ENCODE measurements at regions not wholly inside any gene's neighbourhood (a gene's known extent, or its start where the extent isn't known, plus 50 kb on each side); places are given as distances from the start of the nearest gene placed in this dataset.
"Not testable (repeated sequence)": the region's sequence is repeated elsewhere in the genome, so short reads cannot be mapped to it uniquely, and the experiment has no call there.

DNA sequence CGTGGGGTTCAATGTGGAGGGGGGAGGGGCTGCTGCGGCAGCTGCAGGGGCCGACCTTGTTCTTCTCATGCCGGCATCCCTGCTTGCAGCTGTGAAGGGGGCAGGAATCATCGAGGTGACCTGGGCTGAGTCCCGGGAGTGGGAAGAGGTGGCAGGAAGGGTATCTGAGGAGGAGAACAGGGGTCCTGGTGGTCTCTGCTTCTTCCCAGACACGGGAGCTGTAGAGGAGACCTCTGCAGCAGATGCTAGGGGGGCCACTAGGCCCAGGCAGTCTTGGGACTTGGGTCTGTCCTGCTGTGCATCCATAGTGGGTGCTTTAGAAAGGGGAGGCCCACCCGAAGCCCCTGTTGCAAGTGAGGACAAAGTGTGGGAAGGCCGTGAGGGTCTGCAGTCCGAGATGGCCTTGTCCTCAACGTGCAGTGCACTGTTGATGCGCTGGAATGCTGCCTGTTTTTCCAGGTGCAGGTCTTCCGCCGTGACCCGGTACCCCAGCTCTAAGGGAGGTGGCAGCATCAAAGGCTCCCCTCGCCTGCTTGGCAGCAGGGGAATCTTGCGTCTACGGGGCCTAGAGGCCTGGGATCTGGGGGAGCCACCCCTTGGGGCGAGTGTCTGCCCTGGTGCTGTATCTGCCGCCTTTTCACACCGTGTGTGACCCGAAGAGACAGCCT is 1370.0 kb downstream of the CDH12 start:
- DNase-seq (ENCODE audit: low read depth): not testable (repeated sequence)

DNA sequence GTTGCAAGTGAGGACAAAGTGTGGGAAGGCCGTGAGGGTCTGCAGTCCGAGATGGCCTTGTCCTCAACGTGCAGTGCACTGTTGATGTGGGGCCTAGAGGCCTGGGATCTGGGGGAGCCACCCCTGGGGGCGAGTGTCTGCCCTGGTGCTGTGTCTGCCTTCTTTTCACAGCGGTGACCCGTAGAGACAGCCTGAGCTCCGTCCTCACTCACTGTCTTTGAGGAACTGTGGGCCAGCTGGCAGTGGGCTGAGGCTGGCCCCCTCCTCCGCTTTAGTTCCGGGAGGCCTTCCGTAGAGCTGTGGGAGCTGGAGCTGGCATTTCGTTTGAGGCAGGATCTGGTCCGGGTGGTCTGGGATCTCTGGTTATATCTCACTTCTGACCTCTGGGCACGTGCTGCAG is 1370.6 kb downstream of the CDH12 start:
- peak; percentile 5 for DNase-seq (ENCODE audit: low read depth)

DNA sequence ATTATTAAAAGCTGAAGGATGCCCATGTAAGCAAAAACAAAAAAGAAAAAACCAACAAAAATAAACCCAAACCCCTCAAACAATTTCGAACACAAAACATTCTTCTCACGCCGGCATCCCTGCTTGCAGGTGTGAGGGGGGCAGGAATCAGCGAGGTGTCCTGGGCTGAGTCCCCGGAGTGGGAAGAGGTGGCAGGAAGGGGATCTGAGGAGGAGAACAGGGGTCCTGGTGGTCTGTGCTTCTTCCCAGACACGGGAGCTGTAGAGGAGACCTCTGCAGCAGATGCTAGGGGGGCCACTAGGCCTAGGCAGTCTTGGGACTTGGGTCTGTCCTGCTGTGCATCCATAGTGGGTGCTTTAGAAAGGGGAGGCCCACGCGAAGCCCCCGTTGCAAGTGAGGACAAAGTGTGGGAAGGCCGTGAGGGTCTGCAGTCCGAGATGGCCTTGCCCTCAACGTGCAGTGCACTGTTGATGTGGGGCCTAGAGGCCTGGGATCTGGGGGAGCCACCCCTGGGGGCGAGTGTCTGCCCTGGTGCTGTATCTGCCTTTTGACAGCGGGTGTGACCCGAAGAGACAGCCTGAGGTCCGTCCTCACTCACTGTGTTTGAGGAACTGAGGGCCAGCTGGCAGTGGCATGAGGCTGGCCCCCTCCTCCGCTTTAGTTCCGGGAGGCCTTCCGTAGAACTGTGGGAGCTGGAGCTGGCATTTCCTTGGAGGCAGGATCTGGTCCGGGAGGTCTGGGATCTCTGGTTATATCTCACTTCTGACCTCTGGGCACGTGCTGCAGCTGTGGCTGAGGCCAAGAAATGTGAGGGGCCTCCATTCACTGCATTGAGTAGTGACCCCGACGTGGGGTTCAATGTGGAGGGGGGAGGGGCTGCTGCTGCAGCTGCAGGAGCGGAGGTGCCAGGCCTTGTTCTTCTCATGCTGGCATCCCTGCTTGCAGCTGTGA is 1371.5 kb downstream of the CDH12 start:
- DNase-seq (ENCODE audit: low read depth): not testable (repeated sequence)

DNA sequence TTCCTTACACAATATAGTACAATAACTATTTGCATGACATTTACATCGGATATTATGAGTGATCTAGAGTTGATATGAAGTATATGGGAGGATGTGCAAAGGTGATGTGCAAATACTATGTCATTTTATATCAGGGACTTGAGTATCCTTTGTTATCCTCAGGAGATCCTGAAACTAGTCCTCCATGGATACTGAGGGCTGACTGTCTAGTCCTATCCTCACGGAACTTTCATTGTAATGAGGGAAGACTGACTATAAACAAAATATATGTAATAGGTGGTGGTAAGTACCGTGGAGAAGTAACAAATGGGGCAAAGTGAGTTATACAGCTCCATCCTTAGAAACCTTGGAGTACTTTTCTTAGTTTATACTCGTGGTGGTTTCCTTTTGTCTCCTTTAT is 1373.1 kb downstream of the CDH12 start:
- DNase-seq (ENCODE audit: low read depth): peak; percentile 9

DNA sequence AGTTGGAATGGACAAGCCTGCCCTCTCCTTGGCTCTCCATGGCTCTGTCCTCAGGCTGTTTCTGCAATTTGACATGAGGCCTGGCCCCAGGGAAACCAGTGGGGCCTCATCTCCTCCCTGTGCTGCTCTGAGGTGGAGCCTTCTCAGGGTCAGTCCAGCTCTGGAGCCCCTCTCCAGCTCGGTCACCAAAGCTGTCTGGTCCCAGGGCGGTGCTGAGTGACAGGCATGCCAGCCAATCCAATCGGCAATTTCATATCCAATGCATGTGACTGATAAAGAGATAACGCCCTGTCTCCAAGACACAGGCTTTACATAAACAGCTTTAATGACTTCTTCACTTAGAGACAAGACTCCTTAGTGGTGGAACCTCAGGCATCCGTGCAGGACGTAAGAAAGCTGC is 1379.2 kb downstream of the CDH12 start:
- not testable (repeated sequence) for DNase-seq (ENCODE audit: low read depth)

DNA sequence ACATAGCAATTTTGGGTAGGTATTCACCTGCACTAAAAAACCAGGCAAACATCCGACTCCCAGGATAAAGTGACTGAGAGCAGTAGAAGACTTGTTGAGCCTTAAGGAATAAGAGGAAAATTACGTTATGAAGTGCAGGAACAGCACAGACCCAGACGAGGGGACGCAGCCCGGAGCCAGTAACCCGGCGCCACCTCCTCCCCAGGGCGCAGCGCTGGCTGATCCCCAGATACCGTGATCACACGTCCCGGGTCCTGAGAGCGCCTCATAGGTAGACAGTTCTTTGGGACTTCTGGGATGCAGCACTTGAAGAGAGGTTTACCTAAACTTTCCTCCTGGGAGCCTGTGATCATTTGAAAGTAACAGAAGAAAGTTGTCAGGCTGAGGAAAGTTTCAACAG is 1379.7 kb downstream of the CDH12 start:
- not testable (repeated sequence) for DNase-seq (ENCODE audit: low read depth)

DNA sequence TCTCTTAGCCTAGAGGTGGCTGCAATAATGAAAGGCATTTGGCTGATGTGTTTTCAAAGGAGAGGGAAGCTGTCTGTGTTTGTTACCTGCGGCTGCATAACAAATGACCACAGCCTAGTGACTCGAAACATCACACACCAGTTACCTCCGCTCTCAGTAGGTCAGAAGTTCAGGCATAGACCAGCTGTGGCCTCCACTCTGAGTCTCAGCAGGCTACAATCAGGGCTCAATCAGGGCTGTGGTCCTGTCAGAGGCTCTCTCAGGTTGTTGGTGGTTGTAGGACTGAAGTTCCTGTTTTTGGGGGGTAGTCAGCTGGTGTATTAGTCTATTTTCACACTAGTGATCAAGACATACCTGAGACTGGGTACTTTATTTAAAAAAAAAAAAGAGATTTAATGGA is 1381.5 kb downstream of the CDH12 start:
- DNase-seq (ENCODE audit: low read depth): not testable (repeated sequence)

DNA sequence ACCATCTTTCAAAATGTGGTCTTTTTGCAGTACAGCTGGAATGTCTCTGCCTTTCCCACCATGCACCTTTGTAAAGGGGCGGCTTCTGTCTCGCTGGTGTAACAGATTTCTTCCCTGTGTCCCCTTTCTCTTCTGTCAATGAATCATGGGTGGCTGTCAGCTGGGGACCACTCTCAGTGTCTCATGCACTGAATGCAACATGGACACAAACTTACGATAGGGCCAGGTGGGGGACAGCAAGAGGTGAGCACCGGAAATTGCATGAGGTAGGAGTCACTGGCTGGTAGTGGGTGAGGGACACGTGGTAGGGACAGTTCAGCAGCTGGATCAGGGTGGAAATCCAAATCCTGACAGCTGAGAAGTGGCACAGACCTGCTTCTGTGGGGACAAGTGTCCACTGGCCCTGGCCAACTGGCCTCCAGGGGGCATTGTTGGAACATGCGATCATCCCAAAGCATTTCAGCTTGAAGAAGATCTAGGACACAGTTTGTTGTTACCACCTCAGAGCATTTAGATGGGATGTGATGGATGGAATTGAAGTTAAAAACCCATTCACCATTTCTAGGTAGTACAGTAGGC is 1383.5 kb downstream of the CDH12 start:
- DNase-seq (ENCODE audit: low read depth): peak; percentile 47

DNA sequence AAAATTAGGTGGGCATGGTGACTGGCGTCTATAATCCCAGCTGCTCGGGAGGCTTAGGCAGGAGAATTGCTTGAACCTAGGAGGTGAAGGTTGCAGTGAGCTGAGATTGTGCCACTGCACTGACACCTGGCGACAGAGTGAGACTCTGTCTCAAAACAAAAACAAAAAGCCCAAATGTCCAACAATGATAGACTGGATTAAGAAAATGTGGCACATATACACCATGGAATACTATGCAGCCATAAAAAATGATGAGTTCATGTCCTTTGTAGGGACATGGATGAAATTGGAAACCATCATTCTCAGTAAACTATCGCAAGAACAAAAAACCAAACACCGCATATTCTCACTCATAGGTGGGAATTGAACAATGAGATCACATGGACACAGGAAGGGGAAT is 1385.6 kb downstream of the CDH12 start:
- not testable (repeated sequence) for DNase-seq (ENCODE audit: low read depth)

DNA sequence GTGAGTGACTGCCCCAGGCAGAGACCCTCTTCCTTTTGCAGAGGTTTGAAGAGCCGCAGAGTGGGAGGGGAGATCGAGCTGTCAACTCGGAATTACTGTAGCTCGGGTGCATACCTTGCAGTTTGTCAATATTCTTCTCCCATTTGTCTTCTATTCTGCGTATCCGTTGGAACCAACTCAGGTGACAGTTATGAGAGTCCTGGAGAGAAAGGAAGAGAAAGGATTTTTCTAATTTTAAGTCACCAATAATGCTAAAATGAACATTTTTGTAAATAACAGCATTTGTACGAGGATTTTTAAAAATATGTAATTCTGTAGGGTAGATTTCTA is 1393.4 kb downstream of the CDH12 start:
- DNase-seq (ENCODE audit: low read depth): not testable (repeated sequence)

DNA sequence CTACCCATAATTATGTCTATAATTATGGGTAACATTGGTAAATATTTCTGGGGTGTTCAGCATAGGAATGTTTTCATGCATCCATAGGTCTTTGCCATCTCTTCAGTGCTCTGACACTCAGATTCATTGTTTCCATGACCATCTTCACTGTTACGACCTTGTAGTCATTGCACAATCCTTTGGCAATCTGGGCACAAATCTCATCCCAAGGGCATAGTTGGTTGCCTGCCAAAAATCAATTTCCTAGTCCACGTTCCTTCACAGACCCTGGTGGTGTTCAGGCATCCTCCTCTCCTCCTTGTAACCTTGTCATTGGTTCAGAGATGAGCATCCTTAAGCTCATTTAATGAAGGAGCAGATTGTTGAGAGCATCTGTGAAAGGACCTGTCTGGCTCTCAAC is 1400.7 kb downstream of the CDH12 start:
- no peak for DNase-seq (ENCODE audit: low read depth)

DNA sequence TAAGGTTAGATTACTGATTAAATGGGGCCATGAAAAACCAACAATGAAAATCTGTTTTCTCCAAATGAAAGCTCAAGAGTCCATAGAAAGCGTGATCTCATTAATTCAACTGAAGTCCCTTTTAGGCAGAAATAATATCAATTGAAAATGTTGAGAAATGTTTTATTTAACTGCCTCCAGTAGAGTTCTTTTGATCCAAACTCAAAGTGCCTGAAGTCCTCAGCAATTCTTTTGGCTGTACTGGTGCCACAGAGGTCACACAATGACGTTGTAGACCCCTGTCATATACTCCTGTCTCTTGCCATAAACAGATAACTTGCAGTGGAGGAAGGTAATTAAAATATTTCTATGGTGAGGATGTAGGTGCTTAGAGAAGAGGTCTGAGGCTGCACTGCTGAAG is 1420.5 kb downstream of the CDH12 start:
- no peak for DNase-seq (ENCODE audit: low read depth)

DNA sequence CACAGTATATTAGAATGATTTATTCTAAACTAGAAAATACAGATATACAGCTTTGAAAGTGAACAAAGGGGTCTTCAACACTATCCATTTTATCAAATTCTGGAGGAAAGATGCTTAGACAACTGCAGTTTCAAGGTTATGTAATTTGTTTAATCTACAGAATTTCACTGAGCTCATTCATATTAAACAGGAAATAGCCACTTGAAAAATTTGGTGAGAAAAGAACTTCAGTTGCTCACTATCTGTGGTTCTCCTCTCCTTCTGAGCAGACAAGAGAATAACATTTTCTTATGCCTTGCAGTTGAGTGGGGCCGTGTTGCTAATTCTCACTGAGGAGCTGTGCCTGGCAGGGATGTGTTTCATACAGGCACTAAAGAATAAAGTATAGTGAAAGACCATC is 1428.2 kb downstream of the CDH12 start:
- DNase-seq (ENCODE audit: low read depth): no peak

DNA sequence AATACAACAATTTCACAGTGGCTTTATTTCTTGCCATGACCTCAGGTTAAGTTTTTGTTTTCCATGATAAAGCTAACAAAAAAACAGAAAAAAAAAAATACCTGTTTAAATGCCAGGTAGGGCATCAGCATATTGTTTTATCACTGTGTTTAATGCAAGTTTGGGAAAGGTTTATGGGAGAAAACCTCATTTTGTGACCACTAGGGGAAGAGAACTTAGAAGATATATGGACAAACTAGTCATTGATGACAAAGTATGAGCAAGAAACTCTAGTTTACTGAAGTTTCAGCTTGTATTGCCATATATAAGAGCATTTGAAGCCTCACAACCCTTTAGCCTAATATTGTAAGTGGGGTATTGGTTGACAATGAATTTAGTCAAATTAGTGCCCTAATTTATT is 1431.4 kb upstream of the CDH18 start:
- no peak for DNase-seq (ENCODE audit: low read depth)

DNA sequence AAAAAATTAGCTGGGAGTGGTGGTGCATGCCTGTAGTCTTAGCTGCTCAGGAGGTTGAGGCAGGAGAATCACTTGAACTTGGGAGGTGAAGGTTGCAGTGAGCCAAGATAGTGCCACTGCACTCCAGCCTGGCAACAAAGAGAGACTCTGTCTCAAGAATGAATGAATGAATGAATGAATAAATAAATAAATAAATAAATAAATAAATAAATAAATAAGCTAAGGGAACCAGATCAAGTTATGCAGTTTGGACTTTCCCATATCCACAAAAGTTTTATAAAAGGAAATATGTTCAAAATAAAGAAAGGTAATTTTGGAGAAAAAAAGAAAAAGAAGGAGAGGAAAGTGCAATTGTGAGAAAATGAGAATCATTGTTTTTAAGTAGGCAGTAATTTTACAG is 1414.1 kb upstream of the CDH18 start:
- DNase-seq (ENCODE audit: low read depth): not testable (repeated sequence)

DNA sequence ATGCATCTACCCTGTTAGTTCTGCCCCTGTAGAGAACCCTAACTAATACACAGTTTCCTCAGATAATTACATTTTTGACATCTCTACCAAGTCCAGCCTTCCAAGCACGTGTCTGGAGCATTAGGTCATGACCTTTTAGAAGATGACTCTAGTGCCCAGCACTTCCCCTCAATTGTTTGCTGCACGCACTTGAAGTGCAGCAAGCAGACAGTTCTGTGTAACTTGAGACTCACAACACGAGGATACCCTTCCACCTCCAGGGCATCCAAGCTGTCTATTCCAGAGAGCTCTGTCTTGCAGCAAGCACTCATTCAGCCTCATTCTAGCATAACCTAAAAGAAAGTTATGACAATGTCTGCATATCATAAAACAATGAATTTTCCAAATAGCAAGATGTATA is 1410.5 kb upstream of the CDH18 start:
- DNase-seq (ENCODE audit: low read depth): no peak

DNA sequence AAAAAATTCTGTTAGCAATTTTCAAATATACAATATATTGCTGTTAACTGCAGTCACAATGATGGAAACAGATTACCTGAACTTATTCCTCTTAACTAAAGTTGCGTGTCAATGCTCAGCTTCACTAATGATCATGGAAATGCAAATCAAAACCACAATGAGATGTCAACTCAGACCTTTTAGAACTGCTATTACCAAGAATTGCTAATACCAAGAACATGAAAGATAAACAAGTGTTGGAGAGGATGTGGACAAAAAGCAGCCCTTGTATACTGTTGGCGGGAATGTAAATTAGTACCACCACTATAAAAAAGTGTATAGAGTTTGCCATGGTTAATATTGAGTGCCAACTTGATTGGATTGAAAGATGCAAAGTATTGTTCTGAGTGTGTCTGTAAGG is 1409.7 kb upstream of the CDH18 start:
- no peak for DNase-seq (ENCODE audit: low read depth)

DNA sequence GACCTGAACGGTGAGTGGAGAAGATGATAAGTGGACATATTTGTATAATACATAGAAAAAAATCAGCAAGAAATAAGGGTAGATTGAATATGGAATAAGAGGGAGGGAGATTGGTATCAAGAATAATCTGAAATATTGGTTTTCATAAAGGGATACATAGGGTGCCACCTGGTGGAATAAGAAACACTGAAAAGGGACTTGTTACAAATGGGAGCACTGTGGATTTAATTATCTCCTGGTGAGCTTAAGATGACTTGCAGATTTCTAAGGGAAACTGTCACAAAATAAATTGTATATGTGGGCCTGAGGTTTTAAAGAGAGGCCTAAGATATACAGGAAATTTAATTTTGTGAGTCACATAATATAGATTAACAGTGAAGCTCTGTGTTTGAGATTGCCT is 1403.5 kb upstream of the CDH18 start:
- no peak for DNase-seq (ENCODE audit: low read depth)

DNA sequence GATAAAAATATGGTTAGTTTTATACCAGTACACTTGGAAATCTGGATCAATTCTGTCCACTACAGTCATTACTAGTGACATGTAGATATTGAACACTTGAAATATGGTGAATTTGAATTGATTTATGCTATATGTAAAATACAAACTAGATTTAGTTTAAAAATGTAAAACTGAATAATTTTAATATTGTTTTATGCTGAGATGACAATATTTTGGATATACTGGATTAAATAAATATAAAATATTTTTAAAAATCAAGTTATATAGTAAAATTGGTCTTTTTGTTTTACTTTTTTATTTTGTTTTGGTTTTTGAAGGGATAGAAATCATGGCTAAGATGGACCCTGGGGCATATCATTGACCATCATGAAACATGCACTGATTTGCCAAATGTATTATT is 1372.8 kb upstream of the CDH18 start:
- DNase-seq (ENCODE audit: low read depth): not testable (repeated sequence)

DNA sequence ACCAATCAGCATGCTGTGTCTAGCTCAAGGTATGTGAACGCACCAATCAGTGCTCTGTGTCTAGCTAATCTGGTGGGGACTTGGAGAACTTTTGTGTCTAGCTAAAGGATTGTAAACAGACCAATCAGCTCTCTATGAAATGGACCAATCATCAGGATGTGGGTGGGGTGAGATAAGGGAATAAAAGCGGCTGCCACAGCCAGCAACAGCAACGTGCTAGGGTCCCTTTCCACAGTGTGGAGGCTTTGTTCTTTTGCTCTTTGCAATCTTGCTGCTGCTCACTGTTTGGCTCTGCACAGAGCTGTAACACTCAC is 1353.9 kb upstream of the CDH18 start:
- DNase-seq (ENCODE audit: low read depth): peak; percentile 0

DNA sequence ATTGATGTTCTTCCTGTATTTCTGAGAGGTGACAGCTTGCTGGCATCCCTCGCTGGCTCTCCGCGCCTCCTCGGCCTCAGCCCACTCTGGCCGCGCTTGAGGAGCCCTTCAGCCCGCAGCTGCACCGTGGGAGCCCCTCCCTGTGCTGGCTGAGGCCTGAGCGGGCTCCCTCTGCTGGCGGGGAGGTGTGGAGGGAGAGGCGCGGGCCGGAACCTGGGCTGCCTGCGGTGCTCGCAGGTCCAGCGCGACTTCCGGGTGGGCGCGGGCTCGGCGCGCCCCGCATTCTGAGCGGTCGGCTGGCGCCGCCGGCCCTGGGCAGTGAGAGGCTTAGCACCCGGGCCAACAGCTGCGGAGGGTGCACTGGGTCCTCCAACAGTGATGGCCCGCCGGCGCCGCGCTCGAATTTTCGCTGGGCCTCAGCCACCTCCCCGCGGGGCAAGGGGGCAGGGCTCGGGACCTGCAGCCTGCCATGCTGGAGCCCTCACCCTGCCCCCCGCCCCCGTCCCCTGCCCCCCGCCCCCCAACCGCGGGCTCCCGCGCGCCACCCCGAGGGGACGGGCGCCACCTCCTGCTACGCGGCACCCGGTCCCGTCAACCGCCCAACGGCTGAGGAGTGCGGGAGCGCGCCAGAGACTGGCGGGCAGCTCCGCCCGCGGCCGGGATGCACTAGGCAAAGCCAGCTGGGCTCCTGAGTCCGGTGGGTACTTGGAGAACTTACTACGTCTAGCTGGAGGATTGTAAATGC is 1353.4 kb upstream of the CDH18 start:
- not testable (repeated sequence) for DNase-seq (ENCODE audit: low read depth)

DNA sequence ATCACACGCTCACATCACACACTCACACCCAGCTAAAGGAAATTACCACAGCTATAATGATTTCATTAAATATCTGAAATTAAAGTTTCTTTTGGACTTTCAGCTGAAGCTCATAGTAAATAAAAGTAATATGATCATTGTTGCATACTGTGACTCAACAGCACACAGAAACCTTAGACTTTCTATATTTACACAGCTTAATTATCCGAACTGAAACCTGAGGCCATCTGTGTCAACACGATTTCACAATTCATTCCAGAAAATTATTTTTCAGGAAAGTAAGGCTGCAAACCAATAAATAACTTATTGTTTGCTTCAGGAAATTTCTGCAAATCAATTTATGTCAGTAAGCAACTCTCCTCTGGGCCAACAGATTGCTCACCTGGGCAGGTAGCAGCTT is 1352.2 kb upstream of the CDH18 start:
- DNase-seq (ENCODE audit: low read depth): peak; percentile 10

DNA sequence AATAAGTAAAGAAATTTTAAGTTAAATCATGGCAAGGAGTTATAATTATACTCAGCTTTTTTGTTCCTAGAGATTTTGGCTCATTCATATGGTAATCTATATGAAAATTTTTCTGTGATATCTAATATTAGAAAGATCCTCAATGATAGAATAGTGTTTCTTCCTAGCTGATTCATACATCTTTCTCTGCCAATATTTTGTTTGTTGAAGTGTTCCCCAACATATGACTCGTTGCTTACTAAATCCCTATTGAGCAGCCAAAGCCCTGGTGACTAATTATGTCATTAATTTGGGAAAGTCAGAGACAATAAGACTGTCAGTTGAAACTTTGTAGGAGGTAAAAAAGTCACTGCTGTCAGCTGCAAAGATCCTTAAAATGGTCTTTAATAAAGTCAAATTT is 1348.5 kb upstream of the CDH18 start:
- DNase-seq (ENCODE audit: low read depth): peak; percentile 10

Measured in iris pigment epithelial cell (primary cell).